ENCODE measurements at regions not wholly inside any gene's neighbourhood (a gene's known extent, or its start where the extent isn't known, plus 50 kb on each side); places are given as distances from the start of the nearest gene placed in this dataset.
A peak's percentile ranks its signal among the peaks of the same experiment; 100 is the strongest.

DNA sequence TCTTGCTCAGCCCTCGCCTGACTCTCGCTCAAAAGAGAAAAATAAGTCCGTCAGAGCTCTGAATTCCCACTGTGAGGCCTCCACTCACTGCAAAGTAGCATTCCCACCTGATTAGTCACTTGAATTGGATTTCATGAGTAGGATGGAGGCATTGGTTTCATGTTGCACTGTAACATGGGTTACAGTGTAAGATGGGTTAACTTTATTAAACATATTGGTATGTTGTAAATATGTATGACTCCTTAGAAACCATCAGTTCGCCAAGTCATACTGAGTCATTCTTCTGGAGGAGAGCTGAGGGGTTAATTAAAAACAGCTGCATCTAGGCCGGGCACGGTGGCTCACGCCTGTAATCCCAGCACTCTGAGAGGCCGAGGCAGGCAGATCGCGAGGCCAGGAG lies 93.8 kb upstream of the BNC2 start:
- no peaks in the 10 kb centered on the region for H3K4me1 Mint-ChIP-seq (ENCODE audit: low read depth, unreplicated experiment)
- Histone ChIP-seq H3K4me1 (no peaks in the 10 kb centered on the region), H3K36me3 (ENCODE audit: control insufficient read depth, insufficient read depth, low read length) (no peaks in the 10 kb centered on the region), H3K27me3 (replicated peaks; ENCODE audit: control insufficient read depth, insufficient read depth, low read length) (no peaks in the 10 kb centered on the region), H3K9me3 (no peaks in the 10 kb centered on the region), H3K4me3 (ENCODE audit: low read depth, low read length) (no peak overlapping the region)
- intact Hi-C loops (cut with micrococcal nuclease; ENCODE audit: unreplicated experiment): no loop called here
- DNase-seq: no peak
- H3K27ac Mint-ChIP-seq (ENCODE audit: unreplicated experiment): no peak overlapping the region
- BruUV-seq (replicated peaks): no TSS peak
- no peaks in the 10 kb centered on the region for H3K9me3 Mint-ChIP-seq (ENCODE audit: unreplicated experiment)
- no peaks in the 10 kb centered on the region for H3K36me3 Mint-ChIP-seq (ENCODE audit: insufficient read depth, unreplicated experiment)
- CTCF ChIA-PET: no interaction called here
- H3K27me3 Mint-ChIP-seq (ENCODE audit: insufficient read depth, unreplicated experiment): no peaks in the 10 kb centered on the region
- no peak overlapping the region for H3K4me3 Mint-ChIP-seq (ENCODE audit: unreplicated experiment)
- POLR2A ChIA-PET: no interaction called here
- no peak for TF ChIP-seq CTCF (IDR thresholded peaks at IDR 0.05; ENCODE audit: insufficient read depth in 1 of 2, low read depth in 1 of 2, low read length in 1 of 2, severe bottlenecking in 1 of 2, unreplicated experiment in 1 of 2)

DNA sequence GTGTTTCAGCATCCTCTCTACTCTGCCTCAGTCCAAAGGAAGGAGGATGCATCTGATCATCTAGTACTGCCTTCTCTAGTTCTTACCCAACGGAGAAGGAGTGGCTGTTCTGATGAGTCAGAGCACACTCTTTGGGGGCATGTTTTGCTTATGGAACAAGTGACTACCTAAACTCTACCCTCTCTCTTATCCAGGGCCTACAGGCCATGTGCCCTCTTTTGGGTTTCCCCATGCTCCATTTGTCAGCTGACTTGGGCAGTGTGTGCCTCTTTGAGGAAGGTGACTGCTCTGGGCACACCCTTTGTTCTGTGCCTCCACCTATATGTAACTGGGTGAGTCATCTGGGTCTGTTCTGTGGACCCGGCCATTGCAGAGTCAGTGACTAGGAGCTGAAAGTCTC lies 89.6 kb upstream of the BNC2 start:
- intact Hi-C loops (cut with micrococcal nuclease; ENCODE audit: unreplicated experiment): no loop called here
- TF ChIP-seq CTCF (IDR thresholded peaks at IDR 0.05; ENCODE audit: insufficient read depth in 1 of 2, low read depth in 1 of 2, low read length in 1 of 2, severe bottlenecking in 1 of 2, unreplicated experiment in 1 of 2): no peak
- Histone ChIP-seq H3K9me3 (no peaks in the 10 kb centered on the region), H3K4me3 (ENCODE audit: low read depth, low read length) (no peak overlapping the region), H3K4me1 (no peaks in the 10 kb centered on the region), H3K36me3 (ENCODE audit: control insufficient read depth, insufficient read depth, low read length) (no peaks in the 10 kb centered on the region), H3K27me3 (replicated peaks; ENCODE audit: control insufficient read depth, insufficient read depth, low read length) (no peaks in the 10 kb centered on the region)
- no peak overlapping the region for H3K4me3 Mint-ChIP-seq (ENCODE audit: unreplicated experiment)
- no TSS peak for BruUV-seq (replicated peaks)
- no peaks in the 10 kb centered on the region for H3K9me3 Mint-ChIP-seq (ENCODE audit: unreplicated experiment)
- H3K27ac Mint-ChIP-seq (ENCODE audit: unreplicated experiment): no peak overlapping the region
- POLR2A ChIA-PET: no interaction called here
- DNase-seq: no peak
- no peaks in the 10 kb centered on the region for H3K4me1 Mint-ChIP-seq (ENCODE audit: low read depth, unreplicated experiment)
- H3K27me3 Mint-ChIP-seq (ENCODE audit: insufficient read depth, unreplicated experiment): no peaks in the 10 kb centered on the region
- no peaks in the 10 kb centered on the region for H3K36me3 Mint-ChIP-seq (ENCODE audit: insufficient read depth, unreplicated experiment)
- CTCF ChIA-PET: no interaction called here

DNA sequence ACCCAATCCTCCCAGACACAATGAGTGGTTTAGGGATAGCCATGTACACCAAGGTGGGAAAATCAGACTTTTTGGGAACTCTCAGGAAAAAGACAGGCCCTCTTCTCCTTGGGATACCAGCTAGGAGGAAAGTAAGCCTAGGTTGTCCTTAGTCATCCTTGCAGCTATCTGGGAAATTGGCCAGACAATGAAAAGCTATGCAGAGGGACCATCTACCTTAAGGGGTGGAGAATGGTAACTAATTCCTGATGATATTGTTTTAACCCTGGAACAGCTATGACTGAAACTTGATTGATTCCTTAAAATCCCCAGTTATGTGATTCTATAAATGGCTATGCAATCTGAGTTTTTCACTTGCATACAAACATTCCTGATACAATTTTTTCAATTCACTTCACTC lies 88.9 kb upstream of the BNC2 start:
- H3K27me3 Mint-ChIP-seq (ENCODE audit: insufficient read depth, unreplicated experiment): no peaks in the 10 kb centered on the region
- ChIA-PET CTCF (no interaction called here), POLR2A (no interaction called here)
- no peak overlapping the region for H3K4me3 ChIP-seq (ENCODE audit: low read depth, low read length)
- no peaks in the 10 kb centered on the region for H3K4me1 Mint-ChIP-seq (ENCODE audit: low read depth, unreplicated experiment)
- peak overlapping the region; percentile 57 for H3K27ac Mint-ChIP-seq (ENCODE audit: unreplicated experiment)
- no peaks in the 10 kb centered on the region for H3K4me1 ChIP-seq
- no peak for DNase-seq
- H3K9me3 ChIP-seq: no peaks in the 10 kb centered on the region
- no peaks in the 10 kb centered on the region for H3K36me3 Mint-ChIP-seq (ENCODE audit: insufficient read depth, unreplicated experiment)
- no peak for TF ChIP-seq CTCF (IDR thresholded peaks at IDR 0.05; ENCODE audit: insufficient read depth in 1 of 2, low read depth in 1 of 2, low read length in 1 of 2, severe bottlenecking in 1 of 2, unreplicated experiment in 1 of 2)
- no peaks in the 10 kb centered on the region for H3K27me3 ChIP-seq (replicated peaks; ENCODE audit: control insufficient read depth, insufficient read depth, low read length)
- no TSS peak for BruUV-seq (replicated peaks)
- no peak overlapping the region for H3K4me3 Mint-ChIP-seq (ENCODE audit: unreplicated experiment)
- H3K9me3 Mint-ChIP-seq (ENCODE audit: unreplicated experiment): no peaks in the 10 kb centered on the region
- H3K36me3 ChIP-seq (ENCODE audit: control insufficient read depth, insufficient read depth, low read length): no peaks in the 10 kb centered on the region
- intact Hi-C loops (cut with micrococcal nuclease; ENCODE audit: unreplicated experiment): no loop called here

All from Caco-2 (cell line).